OCI-LY1 (cell line): ENCODE measurements at regions not wholly inside any gene's neighbourhood (a gene's known extent, or its start where the extent isn't known, plus 50 kb on each side); places are given as distances from the start of the nearest gene placed in this dataset.

ENCODE experiments used
- CTCF ChIP-seq: fragments of 200-600 bp; sonication (generic), shearing (Covaris generic); IDR thresholded peaks from 2 replicates; pipeline ENCODE4 v1.5.1; 2017; ENCODE audit warnings: mild to moderate bottlenecking, antibody characterized with exemption, low read length, moderate library complexity, mixed read lengths
- EZH2 ChIP-seq: fragments of 200-600 bp; sonication (generic), shearing (Covaris generic); IDR thresholded peaks from 2 replicates; pipeline ENCODE4 v1.8.0; 2017; ENCODE audit warnings: borderline replicate concordance, mixed run types, mild to moderate bottlenecking, antibody characterized with exemption, low read length, moderate library complexity, mixed read lengths

GRCh38 chr18:76115580-76115979 lies 379.5 kb downstream of the ZNF516 start:
- no peak for TF ChIP-seq CTCF
- no peak for TF ChIP-seq EZH2
